Loucy (cell line): ENCODE measurements at regions not wholly inside any gene's neighbourhood (a gene's known extent, or its start where the extent isn't known, plus 50 kb on each side); places are given as distances from the start of the nearest gene placed in this dataset.

Source experiments
- H2AFZ ChIP-seq: fragments of 200-600 bp; sonication (generic); 2 replicates; pipeline ENCODE4 v1.6.0; 2016; ENCODE audit warnings: antibody characterized with exemption, mild to moderate bottlenecking, low read length, moderate library complexity
- H3F3A ChIP-seq: fragments of 200-600 bp; 2 replicates; pipeline ENCODE4 v1.6.0; 2016; ENCODE audit warnings: antibody characterized with exemption, low read depth, mild to moderate bottlenecking
- H3K27me3 ChIP-seq: fragments of 200-600 bp; sonication (generic); 2 replicates; pipeline ENCODE4 v1.6.1; 2014; ENCODE audit warnings: low read length, mild to moderate bottlenecking; ENCODE audit not compliant: insufficient read depth, poor library complexity, severe bottlenecking
- H3K36me3 ChIP-seq: fragments of 200-600 bp; sonication (generic); 2 replicates; pipeline ENCODE4 v1.6.1; 2016; ENCODE audit warnings: low read length; ENCODE audit not compliant: insufficient read depth
- H3K4me1 ChIP-seq: fragments of 200-600 bp; sonication (generic); 2 replicates; pipeline ENCODE4 v1.5.1; 2014; ENCODE audit warnings: low read length, mild to moderate bottlenecking; ENCODE audit not compliant: insufficient read depth, poor library complexity, severe bottlenecking
- H3K4me2 ChIP-seq: fragments of 200-600 bp; sonication (generic); 2 replicates; pipeline ENCODE4 v1.6.0; 2014; ENCODE audit warnings: antibody characterized with exemption, low read length, low read depth, mild to moderate bottlenecking; ENCODE audit not compliant: poor library complexity, severe bottlenecking
- H3K4me3 ChIP-seq: fragments of 200-600 bp; sonication (generic); 2 replicates; pipeline ENCODE4 v1.5.1; 2014; ENCODE audit warnings: low read length, mild to moderate bottlenecking, mixed read lengths; ENCODE audit not compliant: poor library complexity, severe bottlenecking
- H3K79me2 ChIP-seq: fragments of 200-600 bp; sonication (generic); 2 replicates; pipeline ENCODE4 v1.6.1; 2014; ENCODE audit warnings: low read length; ENCODE audit not compliant: insufficient read depth
- H3K9ac ChIP-seq: fragments of 200-600 bp; sonication (generic); 2 replicates; pipeline ENCODE4 v1.6.0; 2014; ENCODE audit warnings: mild to moderate bottlenecking, low read depth, low read length, moderate library complexity; ENCODE audit not compliant: poor library complexity, severe bottlenecking
- H3K9me2 ChIP-seq: fragments of 200-600 bp; sonication (generic); replicated peaks from 2 replicates; pipeline ENCODE4 v1.6.1; 2016; ENCODE audit warnings: low read depth, low read length, mixed read lengths
- H3K9me3 ChIP-seq: fragments of 200-600 bp; sonication (generic); 2 replicates; pipeline ENCODE4 v1.6.1; 2014; ENCODE audit warnings: mild to moderate bottlenecking, antibody characterized with exemption, low read length, low read depth; ENCODE audit not compliant: insufficient read depth
- H4K20me1 ChIP-seq: fragments of 200-600 bp; sonication (generic); 2 replicates; pipeline ENCODE4 v1.6.0; 2014; ENCODE audit warnings: antibody characterized with exemption, low read length, mild to moderate bottlenecking; ENCODE audit not compliant: insufficient read depth, poor library complexity, severe bottlenecking
- EZH2phosphoT487 ChIP-seq: fragments of 200-600 bp; IDR thresholded peaks from 2 replicates; pipeline ENCODE4 v1.6.1; 2018; ENCODE audit warnings: antibody characterized with exemption, mild to moderate bottlenecking, moderate library complexity, borderline replicate concordance
- TF ChIP-seq, protein P1 (sequence below): fragments of 200-600 bp; sonication (generic); conservative IDR thresholded peaks from 2 replicates; pipeline ENCODE4 v1.5.1; 2014; ENCODE audit warnings: mild to moderate bottlenecking, antibody characterized with exemption, low read length

DNA sequence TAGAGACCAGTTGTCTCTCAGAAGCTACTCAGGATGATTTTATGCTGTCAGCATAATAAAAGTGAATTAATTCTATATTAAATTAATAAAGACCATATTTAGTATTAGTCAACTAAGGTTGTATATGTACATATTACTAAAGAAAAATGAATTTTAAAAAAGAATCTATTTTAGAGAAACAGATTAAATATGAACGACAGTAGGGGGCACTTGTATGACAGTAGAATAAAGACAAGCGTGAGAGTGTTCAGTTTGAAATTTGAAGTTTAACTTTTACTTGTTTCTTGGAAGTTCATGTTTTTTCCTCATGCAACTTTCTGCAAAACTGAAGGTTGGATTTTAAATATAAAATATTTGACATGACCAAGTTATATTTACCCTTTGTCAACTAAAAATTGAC is 67.9 kb upstream of the MACF1 start:
- TF ChIP-seq, protein P1, sequence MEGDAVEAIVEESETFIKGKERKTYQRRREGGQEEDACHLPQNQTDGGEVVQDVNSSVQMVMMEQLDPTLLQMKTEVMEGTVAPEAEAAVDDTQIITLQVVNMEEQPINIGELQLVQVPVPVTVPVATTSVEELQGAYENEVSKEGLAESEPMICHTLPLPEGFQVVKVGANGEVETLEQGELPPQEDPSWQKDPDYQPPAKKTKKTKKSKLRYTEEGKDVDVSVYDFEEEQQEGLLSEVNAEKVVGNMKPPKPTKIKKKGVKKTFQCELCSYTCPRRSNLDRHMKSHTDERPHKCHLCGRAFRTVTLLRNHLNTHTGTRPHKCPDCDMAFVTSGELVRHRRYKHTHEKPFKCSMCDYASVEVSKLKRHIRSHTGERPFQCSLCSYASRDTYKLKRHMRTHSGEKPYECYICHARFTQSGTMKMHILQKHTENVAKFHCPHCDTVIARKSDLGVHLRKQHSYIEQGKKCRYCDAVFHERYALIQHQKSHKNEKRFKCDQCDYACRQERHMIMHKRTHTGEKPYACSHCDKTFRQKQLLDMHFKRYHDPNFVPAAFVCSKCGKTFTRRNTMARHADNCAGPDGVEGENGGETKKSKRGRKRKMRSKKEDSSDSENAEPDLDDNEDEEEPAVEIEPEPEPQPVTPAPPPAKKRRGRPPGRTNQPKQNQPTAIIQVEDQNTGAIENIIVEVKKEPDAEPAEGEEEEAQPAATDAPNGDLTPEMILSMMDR = no peak; the same call in 1 of the 2 replicates
- no peak for TF ChIP-seq EZH2phosphoT487
- no peaks in the 10 kb centered on the region for H3K27me3 ChIP-seq
- peaks cover 49% of the 10 kb centered on the region for H3K79me2 ChIP-seq
- no peak overlapping the region for H3K4me2 ChIP-seq
- no peaks in the 10 kb centered on the region for H3K9me2 ChIP-seq
- no peak overlapping the region for H2AFZ ChIP-seq
- peaks cover 9% of the 10 kb centered on the region for H3K4me1 ChIP-seq
- peaks cover 2% of the 10 kb centered on the region for H4K20me1 ChIP-seq
- H3K9ac ChIP-seq = no peak overlapping the region
- no peaks in the 10 kb centered on the region for H3K36me3 ChIP-seq
- no peak overlapping the region for H3K4me3 ChIP-seq
- no peaks in the 10 kb centered on the region for H3F3A ChIP-seq
- no peaks in the 10 kb centered on the region for H3K9me3 ChIP-seq

DNA sequence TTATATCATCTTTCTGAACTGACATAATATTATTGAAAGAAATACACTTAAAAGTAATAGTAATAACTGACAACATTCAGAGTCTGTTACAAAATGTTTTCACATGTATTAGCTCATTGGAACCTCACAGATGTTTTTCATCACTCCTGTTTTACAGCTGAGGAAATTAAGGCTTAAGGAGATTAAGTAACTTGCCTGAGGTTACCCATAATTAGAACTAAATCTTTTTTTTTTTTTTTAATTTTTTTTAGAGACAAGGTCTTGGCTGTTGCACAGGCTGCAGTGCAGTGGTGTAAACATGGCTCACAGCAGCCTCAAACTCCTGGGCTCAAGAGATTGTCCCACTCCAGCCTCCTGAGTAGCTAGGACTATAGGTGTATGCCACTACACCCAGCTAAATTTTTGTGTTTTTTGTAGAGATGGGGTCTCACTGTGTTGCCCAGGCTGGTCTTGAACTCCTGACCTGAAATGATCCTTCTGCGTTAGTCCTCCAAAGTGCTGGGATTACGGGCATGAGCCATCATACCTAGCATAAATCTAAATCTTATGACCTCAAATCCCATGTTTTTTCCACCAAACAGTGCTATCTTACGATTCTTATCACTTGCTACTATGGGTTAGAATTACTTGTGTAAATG is 64.7 kb upstream of the MACF1 start:
- Histone ChIP-seq H3K9ac (no peak overlapping the region), H3K4me3 (no peak overlapping the region), H3K4me2 (no peak overlapping the region), H3K79me2 (peaks cover 43% of the 10 kb centered on the region), H3K27me3 (no peaks in the 10 kb centered on the region), H3F3A (no peaks in the 10 kb centered on the region), H3K4me1 (no peaks in the 10 kb centered on the region), H3K9me2 (no peaks in the 10 kb centered on the region), H3K9me3 (no peaks in the 10 kb centered on the region), H4K20me1 (peaks cover 2% of the 10 kb centered on the region), H2AFZ (no peak overlapping the region), H3K36me3 (no peaks in the 10 kb centered on the region)
- no peak for TF ChIP-seq EZH2phosphoT487
- TF ChIP-seq, protein P1 = no peak

DNA sequence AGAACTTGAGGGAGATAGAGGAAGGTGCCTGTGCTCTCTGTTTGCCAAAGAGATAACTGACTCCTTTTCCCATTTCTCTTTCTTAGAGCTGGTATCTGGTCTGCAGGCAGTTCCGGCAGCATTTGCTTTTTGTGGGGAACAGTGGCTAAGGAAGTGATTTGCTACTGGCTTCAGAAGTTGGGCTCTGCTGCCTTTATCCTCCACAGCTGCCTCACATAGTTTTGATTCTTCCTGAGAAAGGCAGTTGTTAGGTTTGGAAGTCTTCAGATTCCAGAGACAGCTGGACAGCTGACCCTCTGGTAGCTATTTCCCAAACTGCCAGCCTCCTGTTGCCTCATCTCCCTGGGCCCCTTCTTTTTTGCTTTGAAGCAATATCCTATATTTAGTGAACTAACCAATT is 62.6 kb upstream of the MACF1 start:
- H3K4me1 ChIP-seq = no peaks in the 10 kb centered on the region
- no peak overlapping the region for H3K4me2 ChIP-seq
- H3F3A ChIP-seq = no peaks in the 10 kb centered on the region
- no peaks in the 10 kb centered on the region for H3K27me3 ChIP-seq
- TF ChIP-seq, protein P1 = no peak
- TF ChIP-seq EZH2phosphoT487 = no peak
- H3K79me2 ChIP-seq = peaks cover 31% of the 10 kb centered on the region; the same call in 1 of the 2 replicates
- H3K9ac ChIP-seq = no peak overlapping the region
- peaks cover 2% of the 10 kb centered on the region for H4K20me1 ChIP-seq
- H3K9me2 ChIP-seq = no peaks in the 10 kb centered on the region
- H3K4me3 ChIP-seq = no peak overlapping the region
- no peak overlapping the region for H2AFZ ChIP-seq
- H3K9me3 ChIP-seq = no peaks in the 10 kb centered on the region
- H3K36me3 ChIP-seq = no peaks in the 10 kb centered on the region
